Endothelial cell of umbilical vein (primary cell): ENCODE measurements at regions not wholly inside any gene's neighbourhood (a gene's known extent, or its start where the extent isn't known, plus 50 kb on each side); places are given as distances from the start of the nearest gene placed in this dataset.

ENCODE experiments used
- BruUV-seq: library from RNA; stranded (reverse); fragments of 400-500 nt; replicated peaks from 2 replicates; lab custom pipeline; 2021; lab: Mats Ljungman, UMichigan
- CTCF ChIA-PET: fragments of 300-600, 350-600 bp; sonication (Branson Sonifier 250); formaldehyde crosslinking; loops from one replicate; lab custom pipeline; 2021; ENCODE audit warnings: antibody characterized with exemption, inconsistent platforms; lab: Charles Lee
- POLR2A ChIA-PET: fragments of 300-600, 350-600 bp; sonication (Branson Sonifier 250); formaldehyde crosslinking; loops from one replicate; lab custom pipeline; 2021; ENCODE audit warnings: antibody characterized with exemption, inconsistent platforms; lab: Charles Lee
- DNase-seq: peaks from one replicate; pipeline ENCODE4 v3.0.0-alpha.2; 2011; ENCODE audit warnings: low read depth, low spot score
- FAIRE-seq: peaks from 2 replicates; lab custom pipeline; 2011; peaks lifted over from hg19 to GRCh38; lab: Jason Lieb, UNC
- H2AFZ ChIP-seq: 2 replicates; pipeline ENCODE4 v1.6.0; 2012; ENCODE audit warnings: low read depth, low read length, control low read depth, inconsistent platforms
- H3K27ac ChIP-seq: 2 replicates; pipeline ENCODE4 v1.5.1; 2011; ENCODE audit warnings: low read depth, mild to moderate bottlenecking, control low read depth, low read length, moderate library complexity; ENCODE audit not compliant: insufficient read depth
- H3K27me3 ChIP-seq, 2 experiments: 2 replicates each; pipeline versions ENCODE4 v1.6.0 to v1.6.1; 2011; ENCODE audit warnings: low read length in 2 of 2, mixed read lengths in 1 of 2; ENCODE audit not compliant: control insufficient read depth in 2 of 2, insufficient read depth in 2 of 2
- H3K36me3 ChIP-seq, 2 experiments: 2 replicates in 1 of 2; 3 replicates in 1 of 2; pipeline ENCODE4 v1.5.1; 2011; ENCODE audit warnings: low read length in 2 of 2, mild to moderate bottlenecking in 1 of 2, moderate library complexity in 1 of 2; ENCODE audit not compliant: control insufficient read depth in 2 of 2, insufficient read depth in 2 of 2; ENCODE audit errors: extremely low read depth in 1 of 2
- H3K4me1 ChIP-seq: 3 replicates; pipeline ENCODE4 v1.5.1; 2011; ENCODE audit warnings: mild to moderate bottlenecking, low read length; ENCODE audit not compliant: control insufficient read depth, insufficient read depth; ENCODE audit errors: extremely low read depth
- H3K4me2 ChIP-seq: 2 replicates; pipeline ENCODE4 v1.6.1; 2011; ENCODE audit warnings: low read length, control low read depth, mixed read lengths; ENCODE audit not compliant: insufficient read depth
- H3K4me3 ChIP-seq, 3 experiments: fragments of 200-600 bp in 1 of 3; sonication (generic), shearing (Covaris generic) in 1 of 3; replicated peaks in 1 of 3; 2 replicates each; pipeline ENCODE4 v1.5.1; 2011 to 2016; ENCODE audit warnings: control low read depth in 3 of 3, low read length in 3 of 3, mild to moderate bottlenecking in 2 of 3, inconsistent platforms in 1 of 3, low read depth in 1 of 3, moderate library complexity in 1 of 3; ENCODE audit not compliant: insufficient read depth in 1 of 3
- H3K79me2 ChIP-seq: 2 replicates; pipeline ENCODE4 v1.6.0; 2012; ENCODE audit warnings: low read length, inconsistent platforms; ENCODE audit not compliant: control insufficient read depth, insufficient read depth
- H3K9ac ChIP-seq: replicated peaks from 2 replicates; pipeline ENCODE3; 2011; ENCODE audit warnings: low read length, control low read depth; ENCODE audit not compliant: insufficient read depth; ENCODE audit errors: extremely low read depth
- H3K9me1 ChIP-seq: replicated peaks from 3 replicates; pipeline ENCODE4 v1.6.0; 2011; ENCODE audit warnings: mild to moderate bottlenecking, low read length; ENCODE audit not compliant: control insufficient read depth, insufficient read depth; ENCODE audit errors: extremely low read depth
- H3K9me3 ChIP-seq: replicated peaks from 2 replicates; pipeline ENCODE4 v1.5.1; 2012; ENCODE audit warnings: low read length, inconsistent platforms; ENCODE audit not compliant: control insufficient read depth, insufficient read depth
- H4K20me1 ChIP-seq: replicated peaks from 2 replicates; pipeline ENCODE3; 2011; ENCODE audit warnings: mild to moderate bottlenecking, low read length; ENCODE audit not compliant: control insufficient read depth, insufficient read depth; ENCODE audit errors: extremely low read depth
- CTCF ChIP-seq, 2 donors: IDR thresholded peaks; 1 replicate in 1 of 2; 2 replicates in 1 of 2; pipeline ENCODE4 v1.5.1; 2011; ENCODE audit warnings: low read length in 2 of 2, mild to moderate bottlenecking in 2 of 2, moderate library complexity in 2 of 2, control low read depth in 1 of 2, inconsistent platforms in 1 of 2, low read depth in 1 of 2; ENCODE audit not compliant: insufficient read depth in 1 of 2; ENCODE audit errors: extremely low read depth in 1 of 2
- EZH2 ChIP-seq: IDR thresholded peaks from 2 replicates; pipeline ENCODE4 v1.6.1; 2012; ENCODE audit warnings: borderline replicate concordance, low read depth, mild to moderate bottlenecking, moderate library complexity, low read length, inconsistent platforms; ENCODE audit not compliant: severe bottlenecking
- FOS ChIP-seq: IDR thresholded peaks from 2 replicates; pipeline ENCODE4 v1.6.1; 2011; ENCODE audit warnings: mild to moderate bottlenecking, low read length, moderate library complexity, borderline replicate concordance; ENCODE audit not compliant: insufficient read depth
- GATA2 ChIP-seq: IDR thresholded peaks from 2 replicates; pipeline ENCODE4 v1.7.0; 2011; ENCODE audit warnings: low read depth, mild to moderate bottlenecking, moderate library complexity, mixed read lengths, low read length; ENCODE audit not compliant: insufficient read length, insufficient read depth
- JUN ChIP-seq: IDR thresholded peaks from 2 replicates; pipeline ENCODE4 v1.6.1; 2011; ENCODE audit warnings: borderline replicate concordance, low read depth; ENCODE audit not compliant: insufficient read length, insufficient read depth
- MYC ChIP-seq: IDR thresholded peaks from one replicate; pipeline ENCODE4 v1.6.1; 2011; ENCODE audit warnings: mild to moderate bottlenecking, low read depth, low read length
- POLR2A ChIP-seq: IDR thresholded peaks from 2 replicates; pipeline ENCODE4 v1.6.1; 2012; ENCODE audit warnings: low read depth, mild to moderate bottlenecking, control low read depth, low read length
- POLR2AphosphoS5 ChIP-seq: IDR thresholded peaks from 2 replicates; pipeline ENCODE4 v1.6.1; 2012; ENCODE audit warnings: low read depth, mild to moderate bottlenecking, control low read depth, low read length, moderate library complexity; ENCODE audit not compliant: insufficient read depth
- dilution Hi-C: fragments of 300-500 bp; cut with MboI; formaldehyde crosslinking; loops from one replicate; pipeline ENCODE4 v1.15.0; 2019; ENCODE audit warnings: low sequenced_read_pairs; ENCODE audit not compliant: extremely low pct_ligation_motif_present
- intact Hi-C: fragments of 100-400 bp; cut with micrococcal nuclease; formaldehyde crosslinking; loops from one replicate; pipeline ENCODE4 v1.10.0; 2022
- TF ChIP-seq, protein P1 (sequence below): IDR thresholded peaks from 2 replicates; pipeline ENCODE4 v1.6.1; 2011; ENCODE audit not compliant: insufficient read depth, insufficient read length

DNA sequence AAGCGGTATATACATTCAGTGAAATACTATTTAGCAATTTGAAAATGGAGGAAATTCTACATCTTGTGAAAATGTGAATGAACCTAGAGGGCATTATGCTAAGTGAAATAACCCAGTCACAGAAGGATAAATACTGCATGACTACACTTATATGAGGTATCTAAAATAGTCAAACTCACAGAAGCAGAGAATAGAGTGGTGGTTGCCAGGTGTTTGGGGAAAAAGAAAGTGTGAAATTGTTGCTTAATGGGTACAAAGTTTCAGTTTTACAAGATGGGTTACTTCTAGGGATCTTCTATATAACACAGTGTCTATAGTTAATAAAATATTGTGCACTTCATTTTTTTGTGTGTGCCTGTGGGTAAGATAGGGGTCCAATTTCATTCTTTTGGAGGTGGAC lies 1152.0 kb downstream of the EPHA7 start:
- FAIRE-seq (no peak), DNase-seq (no peak)
- H3K36me3 ChIP-seq = no peaks in the 10 kb centered on the region
- no peaks in the 10 kb centered on the region for H3K27me3 ChIP-seq
- dilution Hi-C loops (no loop called here), intact Hi-C loops (no loop called here)
- no peak overlapping the region for H2AFZ ChIP-seq
- H4K20me1 ChIP-seq = no peaks in the 10 kb centered on the region
- H3K4me3 ChIP-seq = no peak overlapping the region
- no peaks in the 10 kb centered on the region for H3K9me1 ChIP-seq
- no peaks in the 10 kb centered on the region for H3K4me1 ChIP-seq
- no peaks in the 10 kb centered on the region for H3K9me3 ChIP-seq
- TF ChIP-seq POLR2A (no peak), POLR2AphosphoS5 (no peak), FOS (no peak), MYC (no peak), CTCF (IDR thresholded peaks at IDR 0.05; ENCODE audit: extremely low read depth in 1 of 2, insufficient read depth in 1 of 2, low read depth in 1 of 2, low read length in 2 of 2) (no peak), JUN (no peak), GATA2 (no peak), EZH2 (no peak)
- TF ChIP-seq, protein P1, sequence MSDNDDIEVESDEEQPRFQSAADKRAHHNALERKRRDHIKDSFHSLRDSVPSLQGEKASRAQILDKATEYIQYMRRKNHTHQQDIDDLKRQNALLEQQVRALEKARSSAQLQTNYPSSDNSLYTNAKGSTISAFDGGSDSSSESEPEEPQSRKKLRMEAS = no peak
- CTCF ChIA-PET = no interaction called here
- POLR2A ChIA-PET = no interaction called here
- no peak overlapping the region for H3K9ac ChIP-seq
- no peak overlapping the region for H3K4me2 ChIP-seq
- H3K79me2 ChIP-seq = no peaks in the 10 kb centered on the region
- BruUV-seq = no TSS peak
- no peak overlapping the region for H3K27ac ChIP-seq
